Body of pancreas (tissue), 4 donors: ENCODE measurements at regions not wholly inside any gene's neighbourhood (a gene's known extent, or its start where the extent isn't known, plus 50 kb on each side); places are given as distances from the start of the nearest gene placed in this dataset.

Source experiments
- CTCF ChIP-seq, 7 experiments: fragments of 450-650 bp in 4 of 7; fragments of 200-600 bp in 3 of 7; sonication (generic) in 3 of 7; IDR thresholded peaks; one replicate each; pipeline ENCODE4 v1.5.1; 2016 to 2019; ENCODE audit warnings: antibody characterized with exemption in 7 of 7
- POLR2A ChIP-seq, 3 donors: fragments of 450-650 bp; IDR thresholded peaks; one replicate each; pipeline ENCODE4 v1.6.1; 2016; ENCODE audit warnings: antibody characterized with exemption in 3 of 3, mild to moderate bottlenecking in 2 of 3

- TF ChIP-seq CTCF (IDR thresholded peaks at IDR 0.05) (no peak), POLR2A (IDR thresholded peaks at IDR 0.05) (no peak)
Observed at GRCh38 chr7:142407939-142408570, 150.2 kb upstream of the PRSS58 start.
